Activated CD4-positive, alpha-beta T cell treated with anti-CD3 and anti-CD28 coated beads, Interleukin-2, Interleukin-6, amounts not matched to agents 100 ng/mL and 50 ng/mL, durations not matched to agents 16 hours and 8 hours (primary cell): ENCODE measurements at regions not wholly inside any gene's neighbourhood (a gene's known extent, or its start where the extent isn't known, plus 50 kb on each side); places are given as distances from the start of the nearest gene placed in this dataset.
A peak's percentile ranks its signal among the peaks of the same experiment; 100 is the strongest.

Experiments
- DNase-seq: peaks from one replicate; pipeline ENCODE4 v3.0.0-alpha.2; 2020

GRCh38 chr1:90650401-90650800 lies 66.7 kb downstream of the BARHL2 start:
- DNase-seq = no peak

GRCh38 chr1:90640325-90640724 lies 76.8 kb downstream of the BARHL2 start:
- DNase-seq = no peak

GRCh38 chr1:90622666-90623065 lies 94.4 kb downstream of the BARHL2 start:
- DNase-seq = no peak

GRCh38 chr1:90621986-90622385 lies 95.1 kb downstream of the BARHL2 start:
- no peak for DNase-seq

- DNase-seq = peak; percentile 3
Measured at GRCh38 chr1:90616395-90616794, 100.7 kb downstream of the BARHL2 start.

- no peak for DNase-seq
Measured at GRCh38 chr1:90614872-90615271, 102.2 kb downstream of the BARHL2 start.

GRCh38 chr1:90613371-90613770 lies 103.7 kb downstream of the BARHL2 start:
- DNase-seq = no peak

- DNase-seq = no peak
Measured at GRCh38 chr1:90612033-90612432, 105.1 kb downstream of the BARHL2 start.

- no peak for DNase-seq
Measured at GRCh38 chr1:90607736-90608135, 109.4 kb downstream of the BARHL2 start.

GRCh38 chr1:90605070-90605469 lies 112.0 kb downstream of the BARHL2 start:
- DNase-seq = no peak

- DNase-seq = no peak
Measured at GRCh38 chr1:90593312-90593711, 123.8 kb downstream of the BARHL2 start.

GRCh38 chr1:90591970-90592356 lies 125.1 kb downstream of the BARHL2 start:
- no peak for DNase-seq

GRCh38 chr1:90591355-90591969 lies 125.6 kb downstream of the BARHL2 start:
- no peak for DNase-seq

GRCh38 chr1:90580176-90580575 lies 136.9 kb downstream of the BARHL2 start:
- DNase-seq = no peak

GRCh38 chr1:90579212-90579802 lies 137.8 kb downstream of the BARHL2 start:
- peak; percentile 54 for DNase-seq

- no peak for DNase-seq
Measured at GRCh38 chr1:90574692-90575370, 142.3 kb downstream of the BARHL2 start.

- DNase-seq = no peak
Measured at GRCh38 chr1:90573736-90574135, 143.4 kb downstream of the BARHL2 start.

- DNase-seq = no peak
Measured at GRCh38 chr1:90572446-90572845, 144.7 kb downstream of the BARHL2 start.

GRCh38 chr1:90568436-90568835 lies 148.7 kb downstream of the BARHL2 start:
- DNase-seq = no peak

GRCh38 chr1:90564164-90564563 lies 152.9 kb downstream of the BARHL2 start:
- no peak for DNase-seq

- DNase-seq = no peak
Measured at GRCh38 chr1:90562892-90563291, 154.2 kb downstream of the BARHL2 start.

GRCh38 chr1:90561911-90562310 lies 155.2 kb downstream of the BARHL2 start:
- no peak for DNase-seq

- no peak for DNase-seq
Measured at GRCh38 chr1:90561103-90561783, 155.9 kb downstream of the BARHL2 start.
